ENCODE measurements at regions not wholly inside any gene's neighbourhood (a gene's known extent, or its start where the extent isn't known, plus 50 kb on each side); places are given as distances from the start of the nearest gene placed in this dataset.

DNA sequence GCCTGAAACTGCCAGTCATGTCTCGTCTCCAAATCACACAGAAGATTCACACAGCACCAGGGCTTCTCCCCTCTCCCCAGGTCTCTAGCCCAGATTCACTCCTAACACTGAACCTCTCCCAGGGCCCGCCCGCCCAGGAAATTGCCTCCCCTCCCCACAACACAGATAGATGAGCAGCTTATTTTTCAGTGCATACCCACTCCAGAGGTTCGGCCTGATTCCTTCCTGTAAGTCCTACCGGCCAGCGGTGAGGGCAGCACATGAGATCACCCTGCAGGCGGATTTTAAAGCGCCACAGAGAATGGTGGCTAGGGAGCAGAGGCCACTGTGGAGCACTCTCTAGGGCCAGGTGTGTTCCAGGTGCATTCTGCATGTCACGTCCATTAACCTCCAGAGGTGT lies 301.8 kb downstream of the IRF8 start:
- TF ChIP-seq NFIC (IDR thresholded peaks at IDR 0.05; ENCODE audit: low read depth, low read length): no peak
- no peak for TF ChIP-seq HDAC6 (IDR thresholded peaks at IDR 0.05; ENCODE audit: unreplicated experiment)
- no peak for TF ChIP-seq MLLT1 (IDR thresholded peaks at IDR 0.05)
- TF ChIP-seq, protein P1, sequence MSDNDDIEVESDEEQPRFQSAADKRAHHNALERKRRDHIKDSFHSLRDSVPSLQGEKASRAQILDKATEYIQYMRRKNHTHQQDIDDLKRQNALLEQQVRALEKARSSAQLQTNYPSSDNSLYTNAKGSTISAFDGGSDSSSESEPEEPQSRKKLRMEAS (IDR thresholded peaks at IDR 0.05; ENCODE audit: low read depth, low read length): no peak
- TF ChIP-seq, protein P2, sequence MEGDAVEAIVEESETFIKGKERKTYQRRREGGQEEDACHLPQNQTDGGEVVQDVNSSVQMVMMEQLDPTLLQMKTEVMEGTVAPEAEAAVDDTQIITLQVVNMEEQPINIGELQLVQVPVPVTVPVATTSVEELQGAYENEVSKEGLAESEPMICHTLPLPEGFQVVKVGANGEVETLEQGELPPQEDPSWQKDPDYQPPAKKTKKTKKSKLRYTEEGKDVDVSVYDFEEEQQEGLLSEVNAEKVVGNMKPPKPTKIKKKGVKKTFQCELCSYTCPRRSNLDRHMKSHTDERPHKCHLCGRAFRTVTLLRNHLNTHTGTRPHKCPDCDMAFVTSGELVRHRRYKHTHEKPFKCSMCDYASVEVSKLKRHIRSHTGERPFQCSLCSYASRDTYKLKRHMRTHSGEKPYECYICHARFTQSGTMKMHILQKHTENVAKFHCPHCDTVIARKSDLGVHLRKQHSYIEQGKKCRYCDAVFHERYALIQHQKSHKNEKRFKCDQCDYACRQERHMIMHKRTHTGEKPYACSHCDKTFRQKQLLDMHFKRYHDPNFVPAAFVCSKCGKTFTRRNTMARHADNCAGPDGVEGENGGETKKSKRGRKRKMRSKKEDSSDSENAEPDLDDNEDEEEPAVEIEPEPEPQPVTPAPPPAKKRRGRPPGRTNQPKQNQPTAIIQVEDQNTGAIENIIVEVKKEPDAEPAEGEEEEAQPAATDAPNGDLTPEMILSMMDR (IDR thresholded peaks at IDR 0.05 in 2 of 3, conservative IDR thresholded peaks at IDR 0.05 in 1 of 3; ENCODE audit: control insufficient read depth in 2 of 3, extremely low read depth in 1 of 3, insufficient read depth in 1 of 3, low read depth in 3 of 3, low read length in 3 of 3): no peak
- no peak for TF ChIP-seq SMAD1 (IDR thresholded peaks at IDR 0.05; ENCODE audit: low read depth, partially characterized antibody)
- TF ChIP-seq, protein P3, sequence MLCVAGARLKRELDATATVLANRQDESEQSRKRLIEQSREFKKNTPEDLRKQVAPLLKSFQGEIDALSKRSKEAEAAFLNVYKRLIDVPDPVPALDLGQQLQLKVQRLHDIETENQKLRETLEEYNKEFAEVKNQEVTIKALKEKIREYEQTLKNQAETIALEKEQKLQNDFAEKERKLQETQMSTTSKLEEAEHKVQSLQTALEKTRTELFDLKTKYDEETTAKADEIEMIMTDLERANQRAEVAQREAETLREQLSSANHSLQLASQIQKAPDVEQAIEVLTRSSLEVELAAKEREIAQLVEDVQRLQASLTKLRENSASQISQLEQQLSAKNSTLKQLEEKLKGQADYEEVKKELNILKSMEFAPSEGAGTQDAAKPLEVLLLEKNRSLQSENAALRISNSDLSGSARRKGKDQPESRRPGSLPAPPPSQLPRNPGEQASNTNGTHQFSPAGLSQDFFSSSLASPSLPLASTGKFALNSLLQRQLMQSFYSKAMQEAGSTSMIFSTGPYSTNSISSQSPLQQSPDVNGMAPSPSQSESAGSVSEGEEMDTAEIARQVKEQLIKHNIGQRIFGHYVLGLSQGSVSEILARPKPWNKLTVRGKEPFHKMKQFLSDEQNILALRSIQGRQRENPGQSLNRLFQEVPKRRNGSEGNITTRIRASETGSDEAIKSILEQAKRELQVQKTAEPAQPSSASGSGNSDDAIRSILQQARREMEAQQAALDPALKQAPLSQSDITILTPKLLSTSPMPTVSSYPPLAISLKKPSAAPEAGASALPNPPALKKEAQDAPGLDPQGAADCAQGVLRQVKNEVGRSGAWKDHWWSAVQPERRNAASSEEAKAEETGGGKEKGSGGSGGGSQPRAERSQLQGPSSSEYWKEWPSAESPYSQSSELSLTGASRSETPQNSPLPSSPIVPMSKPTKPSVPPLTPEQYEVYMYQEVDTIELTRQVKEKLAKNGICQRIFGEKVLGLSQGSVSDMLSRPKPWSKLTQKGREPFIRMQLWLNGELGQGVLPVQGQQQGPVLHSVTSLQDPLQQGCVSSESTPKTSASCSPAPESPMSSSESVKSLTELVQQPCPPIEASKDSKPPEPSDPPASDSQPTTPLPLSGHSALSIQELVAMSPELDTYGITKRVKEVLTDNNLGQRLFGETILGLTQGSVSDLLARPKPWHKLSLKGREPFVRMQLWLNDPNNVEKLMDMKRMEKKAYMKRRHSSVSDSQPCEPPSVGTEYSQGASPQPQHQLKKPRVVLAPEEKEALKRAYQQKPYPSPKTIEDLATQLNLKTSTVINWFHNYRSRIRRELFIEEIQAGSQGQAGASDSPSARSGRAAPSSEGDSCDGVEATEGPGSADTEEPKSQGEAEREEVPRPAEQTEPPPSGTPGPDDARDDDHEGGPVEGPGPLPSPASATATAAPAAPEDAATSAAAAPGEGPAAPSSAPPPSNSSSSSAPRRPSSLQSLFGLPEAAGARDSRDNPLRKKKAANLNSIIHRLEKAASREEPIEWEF (IDR thresholded peaks at IDR 0.05; ENCODE audit: insufficient replicate concordance, low read depth, low read length): no peak
- no peak for TF ChIP-seq RCOR1 (conservative IDR thresholded peaks at IDR 0.05; ENCODE audit: low read depth, low read length)
- TF ChIP-seq POLR2A (IDR thresholded peaks at IDR 0.05; ENCODE audit: low read depth, low read length): no peak
- TF ChIP-seq CHD4 (IDR thresholded peaks at IDR 0.05): no peak
- TF ChIP-seq IRF3 (IDR thresholded peaks at IDR 0.05): no peak
- no peak for TF ChIP-seq TAF1 (IDR thresholded peaks at IDR 0.05; ENCODE audit: borderline replicate concordance, low read depth, low read length)

Data from GM12878 (cell line).